A673 (cell line): ENCODE measurements at regions not wholly inside any gene's neighbourhood (a gene's known extent, or its start where the extent isn't known, plus 50 kb on each side); places are given as distances from the start of the nearest gene placed in this dataset.

Source experiments
- BruUV-seq: library from RNA; stranded (reverse); fragments of 400-500 nt; replicated peaks from 2 replicates; lab custom pipeline; 2021; lab: Mats Ljungman, UMichigan
- CTCF ChIA-PET: fragments of 300-600 bp; sonication (Branson Sonifier 250); formaldehyde crosslinking; loops from one replicate; lab custom pipeline; 2022; ENCODE audit warnings: antibody characterized with exemption; lab: Charles Lee
- POLR2A ChIA-PET: fragments of 300-600 bp; sonication (Branson Sonifier 250); formaldehyde crosslinking; loops from one replicate; lab custom pipeline; 2022; ENCODE audit warnings: antibody characterized with exemption; ENCODE audit not compliant: low non-redundant PET; lab: Charles Lee
- DNase-seq: peaks from one replicate; pipeline ENCODE4 v3.0.0-alpha.2; 2015; ENCODE audit warnings: low spot score
- H3K27ac ChIP-seq: fragments of 200-600 bp; sonication (generic); 2 replicates; pipeline ENCODE4 v1.5.1; 2016; ENCODE audit warnings: mixed run types, low read depth, mild to moderate bottlenecking, mixed read lengths, antibody characterized with exemption, low read length; ENCODE audit not compliant: poor library complexity, severe bottlenecking
- H3K27me3 ChIP-seq: fragments of 200-600 bp; sonication (generic); replicated peaks from 2 replicates; pipeline ENCODE4 v1.6.1; 2017; ENCODE audit warnings: mixed run types, low read depth, mild to moderate bottlenecking, mixed read lengths, antibody characterized with exemption, low read length; ENCODE audit not compliant: insufficient read depth, poor library complexity
- H3K36me3 ChIP-seq: fragments of 200-600 bp; sonication (generic); 2 replicates; pipeline ENCODE4 v1.6.1; 2016; ENCODE audit warnings: mixed run types, mild to moderate bottlenecking, mixed read lengths, antibody characterized with exemption, low read length; ENCODE audit not compliant: insufficient read depth, poor library complexity, severe bottlenecking
- H3K4me1 ChIP-seq: fragments of 200-600 bp; sonication (generic); 2 replicates; pipeline ENCODE4 v1.6.1; 2017; ENCODE audit warnings: mixed run types, mild to moderate bottlenecking, mixed read lengths, antibody characterized with exemption, low read length; ENCODE audit not compliant: insufficient read depth, poor library complexity, severe bottlenecking
- H3K4me3 ChIP-seq: fragments of 200-600 bp; sonication (generic); 2 replicates; pipeline ENCODE4 v1.5.1; 2016; ENCODE audit warnings: low read depth, mixed run types, mild to moderate bottlenecking, mixed read lengths, low read length; ENCODE audit not compliant: poor library complexity, severe bottlenecking
- H3K9me3 ChIP-seq: fragments of 200-600 bp; sonication (generic); 2 replicates; pipeline ENCODE4 v1.6.1; 2016; ENCODE audit warnings: mixed run types, low read depth, mild to moderate bottlenecking, mixed read lengths, antibody characterized with exemption, low read length; ENCODE audit not compliant: poor library complexity, severe bottlenecking
- EZH2 ChIP-seq: fragments of 200-600 bp; sonication (generic); IDR thresholded peaks from 2 replicates; pipeline ENCODE4 v1.6.1; 2017; ENCODE audit warnings: borderline replicate concordance, low read depth, mild to moderate bottlenecking, mixed read lengths, antibody characterized with exemption, low read length; ENCODE audit not compliant: poor library complexity, severe bottlenecking
- intact Hi-C: fragments of 100-400 bp; cut with micrococcal nuclease; formaldehyde crosslinking; loops from one replicate; pipeline ENCODE4 v1.10.0; 2022; ENCODE audit not compliant: unreplicated experiment
- TF ChIP-seq, protein P1 (sequence below): fragments of 300-800, 200-600 bp; sonication (generic); conservative IDR thresholded peaks from 2 replicates; pipeline ENCODE4 v1.5.1; 2017; ENCODE audit warnings: low read depth, mild to moderate bottlenecking, antibody characterized with exemption, low read length, moderate library complexity, mixed read lengths

DNA sequence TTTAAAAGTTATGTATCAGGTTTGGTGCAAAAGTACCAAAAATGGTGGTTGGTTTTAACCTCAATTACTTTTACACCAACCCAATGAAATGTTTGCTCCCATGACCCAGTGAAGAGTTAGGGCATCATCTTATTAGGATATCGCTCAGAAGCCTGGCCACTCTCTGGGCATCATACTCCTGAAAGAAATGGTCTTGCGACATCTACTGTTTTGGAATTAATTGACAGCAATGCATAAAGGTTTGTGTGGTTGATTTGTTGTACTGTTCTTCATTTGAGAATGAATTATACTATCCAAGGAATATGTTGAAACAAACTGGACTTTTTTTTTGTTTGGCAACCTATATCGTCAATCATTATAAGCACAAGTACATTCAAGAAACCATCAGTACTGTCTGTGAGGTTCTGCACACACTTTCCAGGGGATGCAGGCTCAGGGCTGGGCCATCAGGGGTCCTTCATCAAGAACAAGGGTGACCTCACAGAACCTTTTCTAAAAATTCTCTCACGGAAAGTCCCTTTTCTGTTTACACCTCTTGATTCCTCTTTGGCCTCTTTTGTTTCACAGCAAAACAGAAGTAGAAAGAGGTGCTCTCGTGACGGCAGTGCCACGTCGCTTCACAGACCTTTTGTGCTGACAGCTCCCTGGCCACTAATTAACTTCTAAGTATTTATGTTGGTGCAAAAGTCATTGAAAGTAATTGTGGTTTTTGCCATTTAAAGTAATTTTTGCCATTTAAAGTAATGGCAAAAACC, 117.2 kb upstream of the KLF6 start:
- DNase-seq = no peak

DNA sequence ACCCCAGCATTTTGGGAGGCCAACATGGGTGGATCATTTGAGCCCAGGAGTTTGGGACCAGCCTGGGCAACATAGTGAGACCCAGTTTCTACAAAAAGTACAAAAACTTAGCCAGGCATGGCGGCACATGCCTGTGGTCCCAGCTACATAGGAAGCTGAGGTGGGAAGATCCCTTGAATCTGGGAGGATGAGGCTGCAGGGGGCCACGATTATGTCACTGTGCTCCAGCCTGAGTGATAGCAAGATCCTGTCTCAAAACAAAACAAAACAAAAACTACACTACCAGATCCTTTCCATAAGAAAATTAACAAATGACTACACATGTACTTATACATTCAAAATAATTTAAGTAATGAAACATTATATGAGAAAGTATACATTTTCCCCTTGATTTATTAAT, 116.4 kb upstream of the KLF6 start:
- TF ChIP-seq EZH2 = no peak
- TF ChIP-seq, protein P1, sequence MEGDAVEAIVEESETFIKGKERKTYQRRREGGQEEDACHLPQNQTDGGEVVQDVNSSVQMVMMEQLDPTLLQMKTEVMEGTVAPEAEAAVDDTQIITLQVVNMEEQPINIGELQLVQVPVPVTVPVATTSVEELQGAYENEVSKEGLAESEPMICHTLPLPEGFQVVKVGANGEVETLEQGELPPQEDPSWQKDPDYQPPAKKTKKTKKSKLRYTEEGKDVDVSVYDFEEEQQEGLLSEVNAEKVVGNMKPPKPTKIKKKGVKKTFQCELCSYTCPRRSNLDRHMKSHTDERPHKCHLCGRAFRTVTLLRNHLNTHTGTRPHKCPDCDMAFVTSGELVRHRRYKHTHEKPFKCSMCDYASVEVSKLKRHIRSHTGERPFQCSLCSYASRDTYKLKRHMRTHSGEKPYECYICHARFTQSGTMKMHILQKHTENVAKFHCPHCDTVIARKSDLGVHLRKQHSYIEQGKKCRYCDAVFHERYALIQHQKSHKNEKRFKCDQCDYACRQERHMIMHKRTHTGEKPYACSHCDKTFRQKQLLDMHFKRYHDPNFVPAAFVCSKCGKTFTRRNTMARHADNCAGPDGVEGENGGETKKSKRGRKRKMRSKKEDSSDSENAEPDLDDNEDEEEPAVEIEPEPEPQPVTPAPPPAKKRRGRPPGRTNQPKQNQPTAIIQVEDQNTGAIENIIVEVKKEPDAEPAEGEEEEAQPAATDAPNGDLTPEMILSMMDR = no peak
- ChIA-PET POLR2A (no interaction called here), CTCF (no interaction called here)
- Histone ChIP-seq H3K4me3 (no peak overlapping the region), H3K27ac (no peak overlapping the region), H3K9me3 (no peaks in the 10 kb centered on the region), H3K27me3 (no peaks in the 10 kb centered on the region), H3K4me1 (no peaks in the 10 kb centered on the region), H3K36me3 (no peaks in the 10 kb centered on the region)
- no TSS peak for BruUV-seq
- DNase-seq = no peak
- intact Hi-C loops = no loop called here

More for the DNA sequence above, 117.2 kb upstream of the KLF6 start:
- no peak overlapping the region for H3K27ac ChIP-seq
- H3K27me3 ChIP-seq = no peaks in the 10 kb centered on the region
- intact Hi-C loops = no loop called here
- no peaks in the 10 kb centered on the region for H3K4me1 ChIP-seq
- H3K4me3 ChIP-seq = no peak overlapping the region
- no peaks in the 10 kb centered on the region for H3K36me3 ChIP-seq
- CTCF ChIA-PET = no interaction called here
- H3K9me3 ChIP-seq = no peaks in the 10 kb centered on the region
- POLR2A ChIA-PET = no interaction called here
- no peak for TF ChIP-seq EZH2
- TF ChIP-seq, protein P1 = no peak
- BruUV-seq = no TSS peak

DNA sequence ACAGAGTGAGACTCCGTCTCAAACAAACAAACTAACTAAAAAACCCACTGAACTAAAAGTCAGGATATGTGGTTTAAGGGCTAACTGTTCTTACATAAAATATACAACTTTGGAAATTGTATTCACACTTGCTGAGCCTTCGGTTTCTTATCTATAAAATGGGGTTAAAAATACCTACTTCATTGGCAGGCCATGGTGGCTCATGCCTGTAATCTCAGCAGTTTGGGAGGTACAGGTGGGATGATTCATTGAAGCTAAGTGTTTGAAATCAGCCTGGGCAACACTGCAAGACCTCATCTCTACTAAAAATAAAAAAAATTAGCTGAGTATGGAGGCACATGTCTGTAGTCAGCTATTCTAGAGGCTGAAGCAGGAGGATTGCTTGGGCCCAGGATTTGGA, 115.4 kb upstream of the KLF6 start:
- Histone ChIP-seq H3K4me3 (no peak overlapping the region), H3K36me3 (no peaks in the 10 kb centered on the region), H3K9me3 (no peaks in the 10 kb centered on the region), H3K27me3 (no peaks in the 10 kb centered on the region), H3K27ac (no peak overlapping the region), H3K4me1 (no peaks in the 10 kb centered on the region)
- POLR2A ChIA-PET = no interaction called here
- DNase-seq = no peak
- no TSS peak for BruUV-seq
- intact Hi-C loops = no loop called here
- CTCF ChIA-PET = no interaction called here
- TF ChIP-seq, protein P1 = no peak
- TF ChIP-seq EZH2 = no peak
